ENCODE measurements at regions not wholly inside any gene's neighbourhood (a gene's known extent, or its start where the extent isn't known, plus 50 kb on each side); places are given as distances from the start of the nearest gene placed in this dataset.

DNA sequence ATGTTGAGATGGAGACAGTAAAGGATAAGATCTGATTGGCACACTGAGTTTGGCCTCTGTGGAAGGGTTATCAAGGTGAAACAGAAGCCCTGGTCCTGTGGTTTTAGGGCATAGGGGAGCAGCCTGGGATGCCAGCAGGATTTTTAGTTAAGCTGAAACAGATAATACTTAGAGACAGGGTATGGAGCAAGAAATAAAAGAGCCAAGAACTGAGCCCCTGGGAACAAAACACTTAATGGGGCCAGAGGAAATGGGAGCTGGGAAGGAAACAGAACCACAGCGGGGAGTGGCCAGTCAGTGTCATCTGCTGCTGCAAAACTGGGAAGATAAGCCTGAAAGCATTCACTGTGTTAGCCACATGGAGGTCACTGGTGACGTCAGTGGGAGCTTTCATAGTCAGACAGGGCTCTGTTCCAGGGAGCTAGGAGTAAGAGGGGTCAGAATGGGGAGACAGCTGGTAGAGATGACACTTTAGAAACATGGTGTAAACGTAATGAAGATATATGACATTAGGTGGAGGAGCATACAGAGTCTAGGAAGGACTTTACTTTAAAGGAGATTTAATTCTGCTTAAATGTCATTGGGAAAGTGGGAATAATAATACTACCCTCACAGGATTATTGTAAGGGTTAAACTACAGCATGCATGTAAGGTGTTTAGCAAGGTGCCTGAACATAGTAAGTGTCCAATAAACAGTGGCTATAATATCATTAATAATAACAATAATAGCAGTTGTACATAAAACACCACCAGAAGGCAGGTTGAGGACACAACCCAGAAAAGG lies 172.7 kb upstream of the CTNNB1 start (continued):
- no peak for TF ChIP-seq PRPF4 (IDR thresholded peaks at IDR 0.05; ENCODE audit: insufficient read depth, low read depth, low read length, poor library complexity, severe bottlenecking)
- TF ChIP-seq, protein P1, sequence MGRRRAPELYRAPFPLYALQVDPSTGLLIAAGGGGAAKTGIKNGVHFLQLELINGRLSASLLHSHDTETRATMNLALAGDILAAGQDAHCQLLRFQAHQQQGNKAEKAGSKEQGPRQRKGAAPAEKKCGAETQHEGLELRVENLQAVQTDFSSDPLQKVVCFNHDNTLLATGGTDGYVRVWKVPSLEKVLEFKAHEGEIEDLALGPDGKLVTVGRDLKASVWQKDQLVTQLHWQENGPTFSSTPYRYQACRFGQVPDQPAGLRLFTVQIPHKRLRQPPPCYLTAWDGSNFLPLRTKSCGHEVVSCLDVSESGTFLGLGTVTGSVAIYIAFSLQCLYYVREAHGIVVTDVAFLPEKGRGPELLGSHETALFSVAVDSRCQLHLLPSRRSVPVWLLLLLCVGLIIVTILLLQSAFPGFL (CRISPR knock-in tag; IDR thresholded peaks at IDR 0.05): no peak
- TF ChIP-seq ZNF384 (IDR thresholded peaks at IDR 0.05; ENCODE audit: low read depth, low read length): no peak
- TF ChIP-seq RBM22 (IDR thresholded peaks at IDR 0.05; ENCODE audit: low read depth, low read length, poor library complexity, severe bottlenecking): no peak
- 0 out of 2 replicates have a peak, but pooled peaks have one; percentile 11 for TF ChIP-seq ZNF583 (CRISPR knock-in tag; IDR thresholded peaks at IDR 0.05)
- TF ChIP-seq PHF21A (IDR thresholded peaks at IDR 0.05; ENCODE audit: borderline replicate concordance, low read depth): no peak
- TF ChIP-seq HDAC3 (IDR thresholded peaks at IDR 0.05; ENCODE audit: borderline replicate concordance, partially characterized antibody): no peak
- TF ChIP-seq HNRNPL (IDR thresholded peaks at IDR 0.05; ENCODE audit: low read depth, low read length): no peak
- TF ChIP-seq, protein P2, sequence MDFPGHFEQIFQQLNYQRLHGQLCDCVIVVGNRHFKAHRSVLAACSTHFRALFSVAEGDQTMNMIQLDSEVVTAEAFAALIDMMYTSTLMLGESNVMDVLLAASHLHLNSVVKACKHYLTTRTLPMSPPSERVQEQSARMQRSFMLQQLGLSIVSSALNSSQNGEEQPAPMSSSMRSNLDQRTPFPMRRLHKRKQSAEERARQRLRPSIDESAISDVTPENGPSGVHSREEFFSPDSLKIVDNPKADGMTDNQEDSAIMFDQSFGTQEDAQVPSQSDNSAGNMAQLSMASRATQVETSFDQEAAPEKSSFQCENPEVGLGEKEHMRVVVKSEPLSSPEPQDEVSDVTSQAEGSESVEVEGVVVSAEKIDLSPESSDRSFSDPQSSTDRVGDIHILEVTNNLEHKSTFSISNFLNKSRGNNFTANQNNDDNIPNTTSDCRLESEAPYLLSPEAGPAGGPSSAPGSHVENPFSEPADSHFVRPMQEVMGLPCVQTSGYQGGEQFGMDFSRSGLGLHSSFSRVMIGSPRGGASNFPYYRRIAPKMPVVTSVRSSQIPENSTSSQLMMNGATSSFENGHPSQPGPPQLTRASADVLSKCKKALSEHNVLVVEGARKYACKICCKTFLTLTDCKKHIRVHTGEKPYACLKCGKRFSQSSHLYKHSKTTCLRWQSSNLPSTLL (IDR thresholded peaks at IDR 0.05): no peak
- TF ChIP-seq, protein P3, sequence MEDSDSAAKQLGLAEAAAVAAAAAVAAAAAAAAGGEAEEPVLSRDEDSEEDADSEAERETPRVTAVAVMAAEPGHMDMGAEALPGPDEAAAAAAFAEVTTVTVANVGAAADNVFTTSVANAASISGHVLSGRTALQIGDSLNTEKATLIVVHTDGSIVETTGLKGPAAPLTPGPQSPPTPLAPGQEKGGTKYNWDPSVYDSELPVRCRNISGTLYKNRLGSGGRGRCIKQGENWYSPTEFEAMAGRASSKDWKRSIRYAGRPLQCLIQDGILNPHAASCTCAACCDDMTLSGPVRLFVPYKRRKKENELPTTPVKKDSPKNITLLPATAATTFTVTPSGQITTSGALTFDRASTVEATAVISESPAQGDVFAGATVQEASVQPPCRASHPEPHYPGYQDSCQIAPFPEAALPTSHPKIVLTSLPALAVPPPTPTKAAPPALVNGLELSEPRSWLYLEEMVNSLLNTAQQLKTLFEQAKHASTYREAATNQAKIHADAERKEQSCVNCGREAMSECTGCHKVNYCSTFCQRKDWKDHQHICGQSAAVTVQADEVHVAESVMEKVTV (CRISPR knock-in tag; IDR thresholded peaks at IDR 0.05): 0 out of 2 replicates have a peak, but pooled peaks have one; percentile 5
- TF ChIP-seq, protein P4, sequence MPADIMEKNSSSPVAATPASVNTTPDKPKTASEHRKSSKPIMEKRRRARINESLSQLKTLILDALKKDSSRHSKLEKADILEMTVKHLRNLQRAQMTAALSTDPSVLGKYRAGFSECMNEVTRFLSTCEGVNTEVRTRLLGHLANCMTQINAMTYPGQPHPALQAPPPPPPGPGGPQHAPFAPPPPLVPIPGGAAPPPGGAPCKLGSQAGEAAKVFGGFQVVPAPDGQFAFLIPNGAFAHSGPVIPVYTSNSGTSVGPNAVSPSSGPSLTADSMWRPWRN (IDR thresholded peaks at IDR 0.05; ENCODE audit: low read depth): no peak
- no peak for TF ChIP-seq SETDB1 (IDR thresholded peaks at IDR 0.05; ENCODE audit: low read length)
- TF ChIP-seq TRIM28 (IDR thresholded peaks at IDR 0.05): no peak
- TF ChIP-seq NR4A1 (CRISPR knock-in tag; IDR thresholded peaks at IDR 0.05): no peak
- TF ChIP-seq NR4A1 (tag; IDR thresholded peaks at IDR 0.05): peak; percentile 59
- no peak for TF ChIP-seq FOXJ3 (CRISPR knock-in tag; IDR thresholded peaks at IDR 0.05)
- TF ChIP-seq MCM7 (IDR thresholded peaks at IDR 0.05): no peak
- TF ChIP-seq STAT5A (IDR thresholded peaks at IDR 0.05; ENCODE audit: borderline replicate concordance, low read length): peak; percentile 25; the same call in 1 of the 2 replicates
